ENCODE measurements at regions not wholly inside any gene's neighbourhood (a gene's known extent, or its start where the extent isn't known, plus 50 kb on each side); places are given as distances from the start of the nearest gene placed in this dataset.

GRCh38 chr9:10818206-10818605 lies 205.4 kb upstream of the PTPRD start:
- TF ChIP-seq CTCF (IDR thresholded peaks at IDR 0.05; ENCODE audit: low read length) (no peak), EZH2 (optimal IDR thresholded peaks at IDR 0.05; ENCODE audit: low read depth, low read length) (no peak), EZH2phosphoT487 (IDR thresholded peaks at IDR 0.05; ENCODE audit: low read length) (no peak)

Data from MM.1S (cell line).